B cell (primary cell): ENCODE measurements at regions not wholly inside any gene's neighbourhood (a gene's known extent, or its start where the extent isn't known, plus 50 kb on each side); places are given as distances from the start of the nearest gene placed in this dataset.

ENCODE experiments used
- ATAC-seq: fragments of 200-7000 bp; cut with Tn5 transposase; one replicate; pipeline ENCODE4 v1.10.0; 2021; ENCODE audit warnings: low read depth, mild to moderate bottlenecking, moderate number of reproducible peaks, moderate library complexity
- CTCF ChIA-PET: fragments of 350-600 bp; sonication (Branson Sonifier 250); formaldehyde crosslinking; loops from one replicate; lab custom pipeline; 2021; ENCODE audit warnings: antibody characterized with exemption, inconsistent platforms; lab: Charles Lee
- POLR2A ChIA-PET: fragments of 350-600 bp; sonication (Branson Sonifier 250); formaldehyde crosslinking; loops from one replicate; lab custom pipeline; 2021; ENCODE audit warnings: antibody characterized with exemption; lab: Charles Lee
- DNase-seq: peaks from one replicate; pipeline ENCODE4 v3.0.0; 2013
- H2AFZ ChIP-seq: 2 replicates; pipeline ENCODE4 v1.6.1; 2012; ENCODE audit warnings: mild to moderate bottlenecking, low read depth, low read length; ENCODE audit not compliant: insufficient read depth, poor library complexity, severe bottlenecking
- H3K27ac ChIP-seq, 2 donors: 1 replicate in 1 of 2; 2 replicates in 1 of 2; pipeline ENCODE4 v1.5.1; 2012 to 2013; ENCODE audit warnings: low read length in 2 of 2, mild to moderate bottlenecking in 2 of 2, moderate library complexity in 1 of 2
- H3K27me3 ChIP-seq, 4 experiments: fragments of 200-600 bp in 1 of 4; sonication (generic) in 1 of 4; replicated peaks in 1 of 4; 1 replicate in 2 of 4; 2 replicates in 2 of 4; pipeline versions ENCODE4 v1.6.1 to v1.7.0; 2013 to 2016; ENCODE audit warnings: low read length in 3 of 4, mild to moderate bottlenecking in 2 of 4, mixed read lengths in 1 of 4, moderate library complexity in 1 of 4; ENCODE audit not compliant: insufficient read depth in 4 of 4, control insufficient read depth in 3 of 4; ENCODE audit errors: control extremely low read depth in 1 of 4
- H3K36me3 ChIP-seq, 2 experiments: replicated peaks in 1 of 2; 1 replicate in 1 of 2; 2 replicates in 1 of 2; pipeline versions ENCODE4 v1.6.1 to v1.7.1; 2013; ENCODE audit warnings: low read length in 1 of 2; ENCODE audit not compliant: insufficient read depth in 2 of 2, control insufficient read depth in 1 of 2; ENCODE audit errors: control extremely low read depth in 1 of 2, extremely low read depth in 1 of 2
- H3K4me1 ChIP-seq, 2 donors: fragments of 200-600 bp in 1 of 2; sonication (generic) in 1 of 2; 1 replicate in 1 of 2; 2 replicates in 1 of 2; pipeline versions ENCODE4 v1.5.1 to v1.6.1; 2013 to 2017; ENCODE audit warnings: low read length in 2 of 2; ENCODE audit not compliant: control insufficient read depth in 2 of 2, insufficient read depth in 2 of 2
- H3K4me2 ChIP-seq: replicated peaks from 2 replicates; pipeline ENCODE3; 2012; ENCODE audit warnings: mild to moderate bottlenecking, low read depth, low read length; ENCODE audit not compliant: poor library complexity, severe bottlenecking
- H3K4me3 ChIP-seq, 5 experiments: fragments of 200-600 bp in 1 of 5; sonication (generic) in 1 of 5; 1 replicate in 3 of 5; 2 replicates in 2 of 5; pipeline versions ENCODE4 v1.5.1 to v1.7.0; 2011 to 2016; ENCODE audit warnings: low read length in 4 of 5, mild to moderate bottlenecking in 4 of 5, low read depth in 2 of 5, control low read depth in 1 of 5, moderate library complexity in 1 of 5; ENCODE audit not compliant: insufficient read depth in 1 of 5; ENCODE audit errors: control extremely low read depth in 1 of 5, extremely low read depth in 1 of 5
- H3K79me2 ChIP-seq: fragments of 200-600 bp; sonication (generic); one replicate; pipeline ENCODE4 v1.6.0; 2016; ENCODE audit warnings: low read length; ENCODE audit not compliant: control insufficient read depth, insufficient read depth
- H3K9ac ChIP-seq: fragments of 200-600 bp; sonication (generic); 2 replicates; pipeline ENCODE4 v1.6.1; 2017; ENCODE audit warnings: mild to moderate bottlenecking, low read length, moderate library complexity
- H3K9me3 ChIP-seq, 3 donors: one replicate each; pipeline versions ENCODE4 v1.6.1 to v1.7.1; 2013; ENCODE audit warnings: low read length in 2 of 3; ENCODE audit not compliant: control insufficient read depth in 2 of 3, insufficient read depth in 1 of 3; ENCODE audit errors: control extremely low read depth in 1 of 3
- H4K20me1 ChIP-seq: 2 replicates; pipeline ENCODE4 v1.6.0; 2012; ENCODE audit warnings: mild to moderate bottlenecking, low read length; ENCODE audit not compliant: insufficient read depth, control insufficient read depth, poor library complexity, severe bottlenecking
- H3K27ac Mint-ChIP-seq: one replicate; pipeline ENCODE4 v1.8.0; 2021; ENCODE audit warnings: mixed read lengths
- H3K27me3 Mint-ChIP-seq: one replicate; pipeline ENCODE4 v1.8.0; 2021; ENCODE audit warnings: mixed read lengths
- H3K4me1 Mint-ChIP-seq: one replicate; pipeline ENCODE4 v1.8.0; 2021; ENCODE audit warnings: mixed read lengths
- H3K4me3 Mint-ChIP-seq: one replicate; pipeline ENCODE4 v1.8.0; 2021; ENCODE audit warnings: mixed read lengths
- H3K9me3 Mint-ChIP-seq: one replicate; pipeline ENCODE4 v1.8.0; 2022; ENCODE audit warnings: mixed read lengths; ENCODE audit not compliant: insufficient read depth
- CTCF ChIP-seq: fragments of 200-600 bp; IDR thresholded peaks from one replicate; pipeline ENCODE4 v1.8.0; 2022; ENCODE audit warnings: antibody characterized with exemption, mild to moderate bottlenecking
- EZH2 ChIP-seq: IDR thresholded peaks from 2 replicates; pipeline ENCODE4 v1.6.1; 2012; ENCODE audit warnings: borderline replicate concordance, low read depth, mild to moderate bottlenecking, moderate library complexity, low read length; ENCODE audit not compliant: insufficient read depth, poor library complexity, severe bottlenecking
- WGBS: methylation state at CpG from one replicate; pipeline ENCODE4 v1.1.5; 2013; ENCODE audit warnings: missing lambda C conversion rate; ENCODE audit not compliant: insufficient coverage; 5-methylcytosine and 5-hydroxymethylcytosine counted together
- intact Hi-C: fragments of 100-400 bp; cut with micrococcal nuclease; formaldehyde crosslinking; loops from one replicate; pipeline ENCODE4 v1.10.0; 2022

- Histone ChIP-seq H3K4me1 (no peaks in the 10 kb centered on the region), H4K20me1 (no peaks in the 10 kb centered on the region), H3K9ac (no peak overlapping the region), H3K27me3 (no peaks in the 10 kb centered on the region), H3K79me2 (no peaks in the 10 kb centered on the region), H3K4me3 (no peak overlapping the region), H3K9me3 (no peaks in the 10 kb centered on the region), H3K27ac (no peak overlapping the region), H2AFZ (no peak overlapping the region), H3K36me3 (no peaks in the 10 kb centered on the region), H3K4me2 (no peak overlapping the region)
- peaks cover 8% of the 10 kb centered on the region for H3K27me3 Mint-ChIP-seq
- H3K4me3 Mint-ChIP-seq = no peak overlapping the region
- no peak overlapping the region for H3K27ac Mint-ChIP-seq
- ATAC-seq = no peak
- H3K9me3 Mint-ChIP-seq = no peaks in the 10 kb centered on the region
- no peak for DNase-seq
- CTCF ChIA-PET = no interaction called here
- intact Hi-C loops = no loop called here
- TF ChIP-seq EZH2 (no peak), CTCF (no peak)
- POLR2A ChIA-PET = no interaction called here
- H3K4me1 Mint-ChIP-seq = no peaks in the 10 kb centered on the region
- WGBS = no CpG with 5 or more reads among the region's 2 CpGs
Observed at GRCh38 chr10:59577984-59578383, 131.7 kb downstream of the SLC16A9 start.

- DNase-seq (no peak), ATAC-seq (no peak)
- Mint-ChIP-seq H3K9me3 (no peaks in the 10 kb centered on the region), H3K4me1 (no peaks in the 10 kb centered on the region), H3K27me3 (peaks cover 19% of the 10 kb centered on the region), H3K4me3 (no peak overlapping the region), H3K27ac (no peak overlapping the region)
- Histone ChIP-seq H3K79me2 (no peaks in the 10 kb centered on the region), H2AFZ (no peak overlapping the region), H3K4me3 (no peak overlapping the region), H3K9me3 (no peaks in the 10 kb centered on the region), H3K27ac (no peak overlapping the region), H3K9ac (no peak overlapping the region), H3K27me3 (peaks cover 0 to 13% (median 1%) of the 10 kb centered on the region in 4 experiments), H4K20me1 (no peaks in the 10 kb centered on the region), H3K36me3 (no peaks in the 10 kb centered on the region), H3K4me2 (no peak overlapping the region), H3K4me1 (no peaks in the 10 kb centered on the region)
- TF ChIP-seq CTCF = no peak
- TF ChIP-seq EZH2 = no peak
- CTCF ChIA-PET = no interaction called here
- POLR2A ChIA-PET = no interaction called here
- intact Hi-C loops = no loop called here
Observed at GRCh38 chr10:59575269-59575668, 134.4 kb downstream of the SLC16A9 start.
